ENCODE measurements at regions not wholly inside any gene's neighbourhood (a gene's known extent, or its start where the extent isn't known, plus 50 kb on each side); places are given as distances from the start of the nearest gene placed in this dataset.
"Not testable (repeated sequence)": the region's sequence is repeated elsewhere in the genome, so short reads cannot be mapped to it uniquely, and the experiment has no call there.

DNA sequence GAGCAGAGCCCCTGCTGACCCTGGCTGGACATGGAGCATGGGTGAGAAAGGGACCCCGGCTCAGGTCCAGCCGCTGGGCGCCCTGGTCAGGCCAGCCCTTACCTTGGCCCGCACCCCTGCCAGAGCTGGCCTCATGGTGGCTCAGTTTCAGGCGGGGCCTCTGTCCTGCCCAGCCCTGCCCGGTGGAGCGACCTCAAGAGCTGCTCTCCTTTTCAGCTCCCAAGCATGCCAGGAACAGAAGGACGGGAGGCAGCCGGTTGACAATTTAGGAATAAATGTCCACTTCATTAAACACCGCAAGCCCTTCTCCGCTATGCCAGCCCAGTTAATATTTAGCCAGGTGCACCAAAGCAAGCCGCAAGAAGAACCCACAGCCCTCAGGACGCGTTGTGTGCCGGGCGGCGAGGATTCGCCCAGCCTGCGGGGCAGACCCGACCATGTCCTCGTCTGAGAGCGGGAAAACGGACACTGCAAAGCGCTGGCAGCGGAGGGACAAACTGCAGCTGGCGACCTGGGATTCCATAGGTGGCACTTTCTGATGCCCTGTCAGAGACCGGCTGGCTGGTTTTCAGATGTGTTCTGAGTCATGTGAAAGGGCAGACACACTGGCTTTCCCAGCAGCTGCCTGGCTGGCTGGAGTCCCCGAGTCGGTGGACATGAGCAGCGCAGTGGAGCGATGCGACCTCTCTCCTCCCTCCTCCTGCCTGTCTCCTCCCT lies 221.9 kb downstream of the TTLL2 start:
- DNase-seq (ENCODE audit: low spot score): no peak

DNA sequence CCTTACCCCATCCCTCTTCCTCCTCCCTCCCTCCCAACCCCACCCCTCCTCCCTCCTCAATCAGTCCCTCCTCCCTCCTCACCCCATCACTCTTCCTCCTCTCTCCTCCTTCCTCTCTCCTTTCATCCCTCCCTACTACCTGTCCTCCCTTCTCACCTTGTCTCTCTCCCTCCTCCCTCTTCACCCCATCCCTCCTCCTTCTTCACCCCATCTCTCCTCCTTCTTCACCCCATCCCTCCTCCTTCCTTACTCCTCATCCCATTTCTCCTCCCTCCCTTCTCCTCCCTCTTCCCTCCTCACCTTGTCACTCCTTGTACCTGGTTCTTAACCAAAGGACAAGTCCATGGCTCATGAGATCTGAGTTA lies 222.4 kb downstream of the TTLL2 start:
- DNase-seq (ENCODE audit: low spot score): no peak

DNA sequence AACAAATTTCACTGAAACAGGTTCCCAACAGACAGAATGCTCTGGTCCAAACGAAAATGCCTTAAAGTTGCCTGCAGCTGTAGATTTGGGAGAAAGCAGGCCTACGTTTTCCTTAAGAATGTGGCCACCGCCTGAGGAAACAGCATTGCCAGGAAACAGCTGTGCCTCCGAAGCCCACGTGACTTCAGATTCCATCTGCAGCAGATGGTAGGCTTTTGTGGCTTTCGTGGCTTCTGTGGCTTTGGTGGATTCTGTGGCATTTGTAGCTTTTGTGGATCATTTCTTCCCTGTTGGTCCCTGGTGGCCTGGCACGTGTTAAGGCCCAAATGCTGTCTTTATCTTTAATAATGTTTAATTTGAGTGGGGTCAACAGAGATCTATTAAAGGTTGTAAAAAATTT lies 222.9 kb downstream of the TTLL2 start:
- no peak for DNase-seq (ENCODE audit: low spot score)

DNA sequence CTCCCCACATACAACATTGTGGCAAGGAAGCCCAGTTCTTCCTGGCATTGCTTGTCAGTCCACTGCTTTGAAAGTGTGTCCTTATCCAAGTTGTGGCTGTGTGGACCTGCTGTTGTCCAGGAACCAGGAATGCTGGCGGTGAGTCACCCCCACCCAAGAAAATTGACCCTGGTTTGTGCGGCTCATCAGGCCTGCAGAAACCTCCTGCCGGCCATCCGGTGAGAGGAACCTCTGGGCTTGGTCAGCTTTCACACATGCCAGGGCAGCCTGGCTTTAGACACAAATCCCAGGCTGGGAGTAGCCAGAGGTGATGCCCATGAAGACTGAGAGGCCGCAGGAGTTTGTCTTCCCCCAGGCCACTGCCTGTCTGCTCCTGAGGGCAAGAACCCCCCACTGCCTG lies 223.6 kb downstream of the TTLL2 start:
- DNase-seq (ENCODE audit: low spot score): no peak

DNA sequence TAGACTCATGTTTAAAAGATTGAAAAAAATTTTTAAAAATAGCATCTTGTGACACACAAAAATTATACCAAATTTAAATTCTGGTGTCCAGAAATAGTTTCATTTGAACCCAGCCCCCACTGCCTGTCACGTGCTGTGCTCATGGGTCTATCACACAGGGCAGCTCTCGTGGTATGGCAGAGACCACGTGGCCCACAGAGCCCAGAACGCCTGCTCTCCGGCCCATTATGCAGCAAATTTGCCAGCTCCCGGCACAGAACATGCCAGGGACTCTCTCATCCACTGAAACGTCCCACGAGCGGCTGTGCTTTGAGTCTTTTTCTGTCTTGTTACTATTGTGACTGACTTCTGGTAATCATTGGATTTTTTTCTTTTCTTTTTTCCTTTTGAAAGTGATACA lies 224.3 kb downstream of the TTLL2 start:
- no peak for DNase-seq (ENCODE audit: low spot score)

DNA sequence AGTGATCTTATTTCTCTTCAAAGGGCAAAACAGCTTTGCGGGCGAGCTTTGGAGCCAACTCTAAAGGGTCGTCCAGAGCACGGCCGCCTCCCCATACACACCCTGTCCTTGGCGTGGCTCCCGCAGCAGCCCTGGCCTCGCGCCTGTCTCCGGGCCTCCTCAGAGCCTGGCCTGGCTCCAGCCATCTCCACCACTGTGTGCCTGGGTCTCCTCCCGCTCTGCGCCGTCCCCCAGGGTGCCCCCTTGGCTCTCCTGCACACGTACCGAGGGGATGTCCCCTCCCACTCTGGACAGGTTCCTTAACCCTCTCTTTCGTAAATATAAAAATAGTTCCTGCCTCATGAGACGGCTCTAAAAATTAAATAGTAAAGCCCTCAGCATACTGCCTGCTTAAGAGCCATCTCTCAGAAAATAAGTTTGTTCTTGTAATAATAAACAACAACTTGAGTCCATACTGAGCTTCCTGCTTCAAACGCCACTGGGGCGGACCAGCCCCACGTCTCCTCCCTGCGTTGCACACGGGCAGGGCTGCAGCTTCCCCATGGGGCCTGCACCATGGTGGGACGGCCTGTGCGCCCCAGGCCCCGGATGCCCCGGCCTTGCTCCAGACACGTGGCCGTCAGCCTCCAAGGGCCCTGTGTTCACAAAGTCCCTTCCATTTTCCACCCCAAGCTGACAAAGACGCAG lies 226.2 kb downstream of the TTLL2 start:
- no peak for DNase-seq (ENCODE audit: low spot score)

DNA sequence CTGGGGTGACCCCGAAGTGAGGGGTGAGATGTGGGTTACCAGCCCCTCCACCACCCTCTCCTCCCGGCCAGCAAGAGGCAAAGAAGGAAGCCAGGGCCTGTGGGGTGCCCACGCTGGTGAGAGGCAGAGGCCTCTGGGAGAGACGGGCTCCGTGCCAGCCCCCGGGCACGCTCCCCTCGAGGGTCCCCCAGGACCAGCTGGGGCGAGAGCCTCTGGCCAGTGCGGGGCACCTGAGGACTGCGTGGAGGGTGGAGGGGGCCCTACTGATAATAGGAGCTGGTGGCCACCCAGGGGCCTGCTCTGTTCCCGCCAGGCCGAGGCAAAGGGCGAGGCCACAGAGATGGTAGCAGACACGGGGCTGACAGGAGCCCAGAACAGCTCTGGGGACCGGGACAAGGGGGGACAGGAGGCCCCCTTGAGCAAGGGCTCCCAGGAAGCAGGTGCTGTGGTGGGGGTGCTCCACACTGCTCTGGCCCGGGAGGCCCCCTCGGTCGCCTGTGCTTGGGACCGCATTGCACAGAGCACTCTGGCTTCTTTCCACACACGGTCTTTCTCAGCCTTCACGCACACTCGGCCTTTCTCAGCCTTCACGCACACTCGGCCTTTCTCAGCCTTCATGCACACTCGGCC lies 226.9 kb downstream of the TTLL2 start:
- no peak for DNase-seq (ENCODE audit: low spot score)

DNA sequence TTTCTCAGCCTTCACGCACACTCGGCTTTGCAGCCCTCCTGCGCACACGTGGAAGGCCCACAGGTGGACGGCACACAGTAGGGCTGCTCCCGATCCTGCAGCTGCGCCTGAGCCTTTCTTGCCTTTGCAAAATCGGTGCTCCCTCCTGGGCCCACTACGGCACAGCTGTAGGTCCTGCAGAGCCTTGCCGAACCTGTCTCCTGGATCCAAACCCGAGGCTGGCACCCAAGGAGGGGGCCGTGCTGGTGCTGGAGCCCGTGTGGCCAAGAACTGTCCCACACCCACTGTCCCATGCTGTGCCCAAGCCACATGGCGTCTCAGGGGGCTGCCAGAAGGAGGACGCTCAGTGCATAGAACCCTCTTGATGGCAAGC lies 227.4 kb downstream of the TTLL2 start:
- no peak for DNase-seq (ENCODE audit: low spot score)

DNA sequence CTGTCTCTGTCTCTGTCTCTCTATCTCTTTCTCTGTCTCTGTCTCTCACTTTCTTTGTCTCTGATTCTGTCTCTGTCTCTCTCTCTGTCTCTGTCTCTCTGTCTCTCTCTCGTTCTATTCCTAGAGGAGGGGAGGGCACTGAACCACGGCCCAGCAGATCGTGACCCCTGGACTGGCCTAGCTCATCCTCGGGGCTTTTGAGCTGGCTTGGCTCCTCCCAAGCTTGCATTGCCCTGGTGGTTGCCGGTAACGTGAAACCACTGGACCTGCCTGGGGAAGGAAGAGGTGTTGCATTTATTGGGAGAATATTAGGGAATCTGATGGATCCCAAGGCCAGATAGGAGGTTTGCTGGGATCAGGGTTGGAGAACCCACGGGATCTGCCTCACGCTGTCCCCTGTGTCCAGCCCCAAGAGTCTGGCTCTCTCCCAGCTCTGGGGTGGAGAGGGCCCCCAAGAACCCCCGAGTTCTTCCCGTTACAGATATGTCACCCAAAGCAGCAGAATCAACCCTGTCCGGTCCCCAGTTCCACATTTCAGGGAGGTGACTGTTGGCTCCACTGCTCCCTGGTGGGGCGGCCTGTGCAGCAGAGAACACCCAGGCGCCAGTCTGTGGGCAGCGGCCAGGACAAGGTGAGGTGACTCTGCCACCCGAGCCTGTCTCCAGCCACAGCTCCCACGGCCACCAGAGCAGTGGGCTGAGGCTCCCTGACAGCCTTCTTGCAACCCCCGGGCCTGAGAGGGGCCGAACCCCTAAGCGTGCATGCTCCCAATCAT lies 228.3 kb downstream of the TTLL2 start:
- no peak for DNase-seq (ENCODE audit: low spot score)

DNA sequence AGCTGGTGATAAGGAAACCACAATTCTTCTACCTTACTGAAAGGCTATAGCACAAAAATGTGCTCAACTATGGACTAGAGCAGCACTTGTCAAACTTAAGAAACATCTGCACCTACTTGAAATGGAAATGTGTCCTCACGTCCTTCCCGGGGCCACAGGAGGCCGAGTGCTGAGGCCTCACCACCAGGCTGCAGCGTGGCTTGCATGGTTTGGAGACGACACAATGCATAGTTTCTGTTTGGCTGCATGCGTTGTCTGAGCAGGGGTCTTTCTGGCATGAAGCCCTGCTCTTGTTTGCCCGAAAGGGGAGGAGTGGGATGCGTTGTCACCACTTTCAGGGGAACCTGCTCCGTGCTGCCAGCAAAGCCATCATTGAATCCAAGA lies 228.8 kb downstream of the TTLL2 start:
- DNase-seq (ENCODE audit: low spot score): no peak

DNA sequence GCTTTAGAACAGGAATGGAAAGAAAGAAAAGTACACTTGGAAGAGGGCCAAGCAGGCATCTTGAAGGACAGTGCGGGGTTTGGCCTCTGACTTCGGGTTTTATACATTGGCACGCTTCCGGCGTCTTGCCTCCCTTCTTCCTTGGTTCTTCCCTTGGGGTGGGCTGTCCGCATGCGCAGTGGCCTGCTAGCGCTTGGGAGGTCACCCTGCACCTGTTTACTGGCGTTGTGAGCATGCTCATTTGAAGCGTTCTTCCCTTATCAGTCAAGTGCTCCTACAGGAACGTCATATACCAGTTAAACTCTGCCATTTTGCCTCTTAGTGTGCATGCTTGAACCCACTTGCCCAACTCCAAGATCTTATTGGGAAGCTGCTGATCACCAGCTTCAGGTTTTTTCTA lies 230.0 kb downstream of the TTLL2 start:
- DNase-seq (ENCODE audit: low spot score): no peak

DNA sequence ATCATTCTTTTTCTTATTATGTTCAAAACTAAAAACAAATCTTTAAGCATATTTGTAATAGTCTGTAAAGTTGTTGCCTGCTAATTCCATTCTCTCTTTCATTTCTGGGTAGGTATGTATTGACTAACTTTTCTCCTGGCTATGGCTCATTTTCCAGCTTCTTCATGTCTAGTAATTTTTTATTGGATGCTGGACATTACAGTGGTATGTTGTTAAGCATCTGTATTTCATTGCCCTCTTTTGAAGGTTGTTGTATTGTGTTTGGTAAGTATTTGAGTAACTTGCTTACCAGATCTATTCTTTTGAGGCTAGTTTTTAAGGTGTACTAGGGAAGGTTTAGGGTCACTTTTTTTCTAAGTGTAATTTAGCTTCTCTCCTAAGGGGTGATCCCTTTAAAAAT lies 230.9 kb downstream of the TTLL2 start:
- no peak for DNase-seq (ENCODE audit: low spot score)

DNA sequence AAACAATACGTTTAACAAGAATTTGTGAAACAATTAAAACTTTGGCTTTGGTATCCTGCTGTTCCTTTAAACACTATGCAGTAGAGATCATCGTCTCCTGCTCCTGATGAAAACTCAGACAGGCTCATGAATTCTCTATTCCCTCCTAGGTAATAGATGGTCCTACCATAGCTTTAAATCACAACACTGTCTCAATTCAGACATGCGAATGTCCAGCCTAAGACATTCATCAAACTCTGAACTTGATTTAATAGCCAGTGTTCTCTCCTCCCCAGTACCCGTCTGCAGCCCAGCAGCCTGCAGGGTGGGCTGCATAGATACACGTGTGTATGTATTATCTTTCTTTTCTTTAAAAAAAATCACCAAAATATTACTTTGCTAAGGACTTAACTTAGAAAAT lies 232.8 kb downstream of the TTLL2 start:
- DNase-seq (ENCODE audit: low spot score): no peak

DNA sequence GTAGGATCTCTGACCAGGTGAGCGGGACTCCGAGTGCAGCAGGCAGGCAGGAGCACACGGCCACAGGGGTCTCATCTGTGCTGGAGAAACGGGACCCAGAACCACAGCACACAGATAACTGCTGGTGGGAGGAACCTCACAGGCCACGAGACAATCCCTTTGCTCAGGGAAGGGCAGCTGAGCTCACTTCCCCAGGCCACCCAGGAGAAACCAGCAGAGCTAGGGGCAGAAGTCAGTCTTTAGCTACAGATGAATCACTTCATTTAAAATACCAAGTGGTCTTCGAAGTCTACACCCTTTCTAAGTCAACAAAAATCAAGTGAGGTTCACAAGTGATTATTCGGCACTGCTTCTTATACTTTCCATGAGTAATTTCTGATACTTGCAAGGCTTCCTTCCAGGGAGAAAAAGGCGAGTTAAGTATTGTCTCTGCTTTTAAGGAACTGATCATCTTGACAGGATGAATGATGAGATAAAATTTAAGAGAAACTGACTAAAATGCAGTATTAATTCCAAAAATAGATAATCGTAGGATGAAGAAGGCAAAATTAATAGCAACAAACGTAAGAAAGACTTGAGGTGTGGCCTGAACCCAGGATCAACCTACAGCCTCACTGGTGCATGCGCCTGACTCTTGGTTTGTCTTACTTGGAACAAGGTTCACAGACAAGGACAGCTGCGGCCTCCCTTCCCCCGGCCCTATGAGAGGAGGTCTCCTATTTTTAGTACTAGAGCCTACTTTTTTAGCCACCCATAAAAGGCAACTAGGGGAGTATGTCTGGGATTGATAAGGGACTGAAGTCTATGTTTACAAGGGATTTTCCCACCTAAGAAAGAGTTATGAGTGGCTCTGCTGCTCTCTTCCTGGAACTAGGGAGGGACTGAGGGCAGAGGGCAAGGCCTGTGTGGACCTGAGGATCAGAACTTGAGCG lies 233.6 kb downstream of the TTLL2 start:
- DNase-seq (ENCODE audit: low spot score): no peak

DNA sequence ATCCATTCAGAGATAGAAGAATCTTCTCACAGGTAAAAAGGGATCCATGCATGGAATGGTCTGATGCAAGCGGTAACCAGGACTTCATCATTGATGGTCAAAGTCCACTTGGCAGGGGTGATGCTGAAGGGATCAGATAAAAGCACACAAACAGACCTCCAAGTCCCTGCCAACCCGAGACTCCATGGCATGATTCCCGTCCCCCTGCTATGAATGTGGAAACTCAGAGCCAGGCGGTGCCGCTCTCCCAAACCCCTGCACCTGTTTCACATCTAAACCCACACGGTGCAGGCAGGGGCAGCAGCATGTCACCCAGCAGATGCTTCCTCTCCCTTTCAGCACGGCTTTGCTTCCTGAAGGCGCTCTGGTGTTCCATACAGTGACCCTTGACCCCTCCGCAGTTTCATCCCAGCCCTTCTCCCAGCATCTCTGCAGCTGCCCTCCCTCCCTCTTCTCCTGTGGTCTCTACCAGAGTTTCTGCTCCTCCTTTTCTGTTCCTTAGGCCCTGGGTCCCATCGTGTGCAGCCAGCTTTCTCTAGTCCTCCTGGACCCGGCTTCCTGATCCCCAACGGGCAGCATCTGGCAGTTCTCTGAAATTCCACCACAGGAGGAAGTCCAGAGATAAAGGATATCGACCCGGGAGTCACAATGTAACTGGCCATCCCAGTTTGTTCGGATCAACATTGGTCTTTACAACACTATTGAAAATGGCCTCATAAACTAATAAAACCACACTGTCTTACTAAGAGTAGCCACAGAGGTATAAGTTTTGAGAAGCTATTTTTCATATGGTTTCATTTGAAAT lies 235.0 kb downstream of the TTLL2 start:
- no peak for DNase-seq (ENCODE audit: low spot score)

DNA sequence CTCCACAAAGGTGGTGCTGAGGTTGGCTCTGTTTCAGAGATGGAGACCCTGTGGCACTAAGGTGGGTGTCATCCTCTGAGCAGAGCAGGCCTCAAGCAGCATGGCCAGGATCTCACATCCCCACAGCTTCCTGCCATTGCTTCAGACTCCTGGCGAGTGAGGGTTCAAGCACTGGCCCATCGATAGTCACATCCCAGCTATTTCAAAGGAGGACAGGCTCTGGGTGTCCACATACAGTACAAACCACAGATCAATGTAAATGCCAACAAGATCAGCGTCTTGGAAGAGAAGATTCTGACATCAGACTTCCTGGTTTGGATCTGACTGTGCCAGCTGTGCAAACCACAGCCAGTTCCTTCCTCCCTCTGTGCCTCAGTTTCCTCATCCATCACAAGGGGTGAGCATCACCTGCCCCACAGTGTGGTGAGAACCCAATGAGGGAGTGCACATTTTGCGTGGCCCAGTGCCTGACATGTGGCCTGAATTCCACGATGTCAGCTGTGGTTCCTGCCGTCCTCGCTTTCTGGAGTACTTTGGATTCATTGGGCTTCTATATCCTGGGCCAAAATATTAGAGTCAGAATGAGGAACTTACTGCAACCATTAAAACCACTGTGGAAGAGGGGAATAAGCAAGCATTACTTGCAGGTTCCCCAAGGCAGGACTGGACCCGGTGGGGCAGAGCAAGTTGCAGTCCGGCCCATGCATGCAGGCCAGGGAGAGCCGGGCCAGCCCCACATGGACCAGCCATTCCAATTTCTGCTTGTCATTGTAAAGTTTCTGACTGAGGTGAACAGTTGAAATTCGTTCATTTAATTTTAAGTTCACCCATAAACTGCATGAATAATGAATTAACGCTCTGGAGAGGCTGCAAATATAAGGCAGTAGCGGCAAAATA lies 236.0 kb downstream of the TTLL2 start:
- no peak for DNase-seq (ENCODE audit: low spot score)

DNA sequence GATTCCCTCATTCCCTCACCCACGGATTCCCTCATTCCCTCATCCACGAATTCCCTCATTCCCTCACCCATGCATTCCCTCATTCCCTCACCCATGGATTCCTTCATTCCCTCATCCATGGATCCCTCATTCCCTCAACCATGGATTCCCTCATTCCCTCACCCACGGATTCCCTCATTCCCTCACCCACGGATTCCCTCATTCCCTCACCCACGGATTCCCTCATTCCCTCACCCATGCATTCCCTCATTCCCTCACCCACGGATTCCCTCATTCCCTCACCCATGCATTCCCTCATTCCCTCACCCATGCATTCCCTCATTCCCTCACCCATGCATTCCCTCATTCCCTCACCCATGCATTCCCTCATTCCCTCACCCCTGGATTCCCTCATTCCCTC lies 238.0 kb downstream of the TTLL2 start:
- not testable (repeated sequence) for DNase-seq (ENCODE audit: low spot score)

DNA sequence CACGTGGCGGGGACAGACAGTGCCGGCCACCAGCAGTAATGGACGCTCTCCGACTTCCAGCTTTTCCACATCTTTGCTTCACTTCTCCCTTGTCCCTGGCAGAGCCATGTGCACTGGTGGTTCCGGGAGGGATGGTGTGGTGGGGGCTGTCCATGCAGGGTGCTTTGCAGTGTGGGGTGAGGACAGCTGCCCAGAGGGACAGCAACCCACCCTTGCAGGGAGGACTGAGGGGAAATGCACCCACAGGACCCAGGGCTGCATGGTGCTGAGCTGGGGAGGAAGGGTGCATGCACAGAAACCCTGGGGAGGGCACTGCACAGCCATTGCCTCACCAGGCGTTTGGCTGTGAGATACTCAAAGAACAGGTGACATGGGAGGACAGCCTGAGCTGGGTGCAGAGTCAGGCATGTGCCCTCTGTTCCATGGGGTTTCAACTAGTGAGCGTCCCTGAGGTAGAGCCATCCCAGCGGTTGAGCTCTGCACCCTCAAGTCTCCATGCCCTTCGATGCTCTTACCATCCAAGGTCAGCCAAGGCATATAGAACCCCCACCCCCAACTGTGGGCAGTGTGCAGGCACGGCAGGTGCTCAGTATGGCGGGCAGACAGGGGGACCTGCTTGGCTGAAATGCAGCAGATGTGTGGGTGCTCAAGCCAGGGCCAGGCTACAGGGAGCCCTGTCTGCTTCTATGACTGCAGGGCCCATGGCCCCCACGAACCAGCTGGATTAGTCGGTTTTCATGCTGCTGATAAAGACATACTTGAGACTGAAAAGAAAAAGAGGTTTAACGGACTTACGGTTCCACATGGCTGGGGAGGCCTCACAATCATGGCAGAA lies 239.7 kb downstream of the TTLL2 start:
- DNase-seq (ENCODE audit: low spot score): no peak

DNA sequence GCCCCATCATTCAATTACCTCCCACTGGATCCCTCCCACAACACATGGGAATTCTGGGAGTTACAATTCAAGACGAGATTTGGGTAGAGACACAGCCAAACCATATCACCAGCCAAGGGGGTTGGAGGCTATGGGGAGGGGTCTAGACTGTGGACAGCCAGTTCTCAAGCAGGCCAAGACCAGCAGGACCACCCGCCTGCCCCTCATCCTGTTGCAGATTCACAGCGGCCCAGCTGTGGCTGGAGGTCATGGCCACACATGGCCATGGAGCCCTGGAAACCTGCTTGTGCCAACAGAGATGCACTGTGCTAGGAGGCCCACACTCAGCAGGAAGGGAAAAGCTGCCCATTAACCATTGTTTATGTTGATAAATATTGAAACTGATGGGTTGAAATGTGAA lies 240.5 kb downstream of the TTLL2 start:
- no peak for DNase-seq (ENCODE audit: low spot score)
